IPS-NIHi7 (cell line): ENCODE measurements at regions not wholly inside any gene's neighbourhood (a gene's known extent, or its start where the extent isn't known, plus 50 kb on each side); places are given as distances from the start of the nearest gene placed in this dataset.
A peak's percentile ranks its signal among the peaks of the same experiment; 100 is the strongest.
"Not testable (repeated sequence)": the region's sequence is repeated elsewhere in the genome, so short reads cannot be mapped to it uniquely, and the experiment has no call there.

Experiments used
- DNase-seq: peaks from one replicate; pipeline ENCODE4 v3.0.0; 2012; ENCODE audit warnings: mixed read lengths; ENCODE audit errors: extremely low spot score

DNA sequence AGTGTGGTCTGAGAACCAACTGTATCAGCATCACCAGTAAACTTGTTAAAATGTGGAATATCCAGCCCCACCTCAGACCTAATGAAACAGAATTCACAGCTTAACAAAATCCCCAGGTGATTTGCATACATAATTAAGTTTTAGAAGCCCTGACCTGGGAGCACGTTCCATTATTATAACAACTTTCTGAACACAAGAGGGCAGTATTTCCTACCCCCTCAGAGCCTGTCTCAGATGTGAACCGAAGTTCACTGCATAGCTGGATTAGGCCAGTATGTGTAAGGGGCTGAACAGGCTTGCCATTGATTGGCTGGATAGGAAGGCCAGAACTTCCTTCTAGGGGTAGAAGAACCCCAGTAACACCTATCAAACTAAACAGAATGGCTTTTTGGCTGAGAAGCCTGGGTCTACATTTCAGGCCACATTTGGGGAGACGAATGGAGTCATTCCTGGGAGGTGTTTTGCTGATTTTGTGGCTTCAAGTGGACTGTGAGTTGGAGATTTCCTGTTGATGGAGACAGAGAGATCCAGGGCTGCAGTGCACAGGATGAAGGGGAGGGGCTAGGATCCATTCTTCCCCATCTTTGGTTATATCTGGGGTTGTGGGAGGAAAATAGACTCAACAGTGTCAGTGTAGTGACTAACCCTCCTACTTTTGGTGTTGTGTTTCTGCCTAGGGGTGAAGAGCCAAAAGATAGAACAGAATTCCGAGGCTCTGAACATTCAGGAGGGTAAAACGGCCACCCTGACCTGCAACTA lies 94.7 kb upstream of the OR4E1 start:
- DNase-seq = peak; percentile 71

DNA sequence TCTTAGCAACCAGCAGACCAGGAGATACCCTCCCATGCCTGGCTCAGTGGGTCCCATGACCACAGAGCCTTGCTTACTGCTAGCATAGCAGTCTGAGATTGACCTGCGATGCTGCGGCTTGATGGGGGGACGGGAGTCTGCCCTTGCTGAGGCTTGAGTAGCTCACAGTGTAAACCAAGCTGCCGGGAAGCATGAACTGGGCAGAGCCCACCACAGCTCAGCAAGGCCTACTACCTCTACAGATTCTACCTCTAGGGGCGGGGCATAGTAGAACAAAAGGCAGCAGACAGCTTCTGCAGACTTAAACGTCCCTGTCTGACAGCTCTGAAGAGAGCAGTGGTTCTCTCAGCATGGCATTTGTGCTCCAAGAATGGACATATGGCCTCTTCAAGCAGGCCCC lies 86.7 kb upstream of the OR4E1 start:
- not testable (repeated sequence) for DNase-seq

DNA sequence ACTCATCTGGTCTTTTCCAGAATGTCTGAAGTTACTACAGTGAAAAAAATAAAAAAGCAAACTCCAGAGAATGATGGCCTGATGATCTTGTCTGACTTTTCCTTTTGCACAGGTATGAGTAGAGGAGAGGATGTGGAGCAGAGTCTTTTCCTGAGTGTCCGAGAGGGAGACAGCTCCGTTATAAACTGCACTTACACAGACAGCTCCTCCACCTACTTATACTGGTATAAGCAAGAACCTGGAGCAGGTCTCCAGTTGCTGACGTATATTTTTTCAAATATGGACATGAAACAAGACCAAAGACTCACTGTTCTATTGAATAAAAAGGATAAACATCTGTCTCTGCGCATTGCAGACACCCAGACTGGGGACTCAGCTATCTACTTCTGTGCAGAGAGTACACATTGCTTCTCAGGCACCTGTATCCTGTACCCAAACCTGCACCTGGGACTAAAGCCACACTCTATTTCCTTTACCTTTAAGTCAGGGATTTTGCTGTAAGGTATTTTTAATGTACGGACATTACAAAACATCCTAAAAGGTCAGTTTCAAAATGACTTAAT lies 75.8 kb upstream of the OR4E1 start:
- no peak for DNase-seq

DNA sequence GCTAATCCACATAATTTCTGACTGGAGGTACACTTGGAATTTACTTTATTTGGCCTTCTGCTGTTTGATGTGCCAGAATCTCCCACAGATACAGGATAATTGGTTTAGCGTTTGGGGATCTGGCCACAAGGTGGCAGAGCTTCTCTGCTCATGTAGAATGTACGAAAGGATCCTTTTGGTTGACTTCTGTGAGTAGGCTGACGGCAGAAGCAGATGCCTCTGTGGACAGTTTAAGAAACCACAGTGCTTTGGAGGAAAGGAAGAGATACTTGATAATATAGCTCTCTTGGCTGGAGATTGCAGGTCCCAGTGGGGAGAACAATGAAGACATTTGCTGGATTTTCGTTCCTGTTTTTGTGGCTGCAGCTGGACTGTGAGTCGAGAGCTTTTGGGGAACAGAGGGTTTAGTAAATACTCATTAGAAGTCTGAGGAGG lies 75.3 kb upstream of the OR4E1 start:
- DNase-seq = peak; percentile 70

DNA sequence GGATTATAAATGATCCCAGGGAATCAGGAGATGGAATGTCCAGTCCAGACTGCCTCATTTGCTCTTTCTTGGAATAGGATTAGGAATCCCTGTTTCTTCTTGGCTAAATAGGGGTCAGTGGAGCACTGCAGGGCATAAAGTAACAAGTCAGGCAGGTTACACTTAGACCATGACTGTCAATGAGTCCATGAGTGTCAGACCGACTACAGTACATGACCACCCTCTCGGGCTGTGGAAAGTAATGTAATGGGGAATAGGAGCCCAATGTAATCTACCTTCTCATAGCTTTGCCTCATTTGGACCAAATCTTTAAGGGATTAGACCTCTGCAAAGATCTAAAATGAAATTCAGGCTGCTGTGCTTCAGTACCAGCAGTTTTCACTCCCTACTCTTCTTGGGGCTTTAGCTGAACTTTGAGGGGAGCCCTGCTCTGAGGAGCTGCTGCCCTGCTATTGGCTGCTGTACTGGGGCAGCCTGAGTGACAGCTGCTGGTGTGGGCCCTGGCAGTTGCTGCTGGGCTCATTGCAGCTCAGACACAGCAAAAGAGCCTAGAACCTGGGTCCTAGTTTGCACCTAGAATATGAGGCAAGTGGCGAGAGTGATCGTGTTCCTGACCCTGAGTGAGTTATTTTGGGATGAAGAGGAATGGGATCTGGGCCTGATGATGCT lies 62.2 kb upstream of the OR4E1 start:
- no peak for DNase-seq

DNA sequence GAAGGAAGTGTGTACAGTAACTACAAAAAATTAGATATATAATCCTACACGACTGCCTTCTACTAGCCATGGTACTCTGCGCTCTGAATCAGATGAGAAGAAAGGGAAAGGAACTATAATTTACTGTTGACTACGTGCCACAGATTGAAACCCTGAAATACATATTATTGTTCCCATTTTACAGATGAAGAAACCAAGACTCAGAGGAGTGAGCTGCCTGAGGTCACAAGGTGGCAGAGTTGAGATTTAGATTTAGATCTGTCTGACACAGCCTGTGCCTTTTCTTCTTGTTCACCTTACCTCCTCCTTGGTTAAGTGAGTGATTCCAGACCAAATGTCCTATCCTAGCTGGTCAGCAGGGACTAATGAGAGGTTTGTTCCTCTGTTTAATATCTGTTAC lies 61.6 kb upstream of the OR4E1 start:
- no peak for DNase-seq

DNA sequence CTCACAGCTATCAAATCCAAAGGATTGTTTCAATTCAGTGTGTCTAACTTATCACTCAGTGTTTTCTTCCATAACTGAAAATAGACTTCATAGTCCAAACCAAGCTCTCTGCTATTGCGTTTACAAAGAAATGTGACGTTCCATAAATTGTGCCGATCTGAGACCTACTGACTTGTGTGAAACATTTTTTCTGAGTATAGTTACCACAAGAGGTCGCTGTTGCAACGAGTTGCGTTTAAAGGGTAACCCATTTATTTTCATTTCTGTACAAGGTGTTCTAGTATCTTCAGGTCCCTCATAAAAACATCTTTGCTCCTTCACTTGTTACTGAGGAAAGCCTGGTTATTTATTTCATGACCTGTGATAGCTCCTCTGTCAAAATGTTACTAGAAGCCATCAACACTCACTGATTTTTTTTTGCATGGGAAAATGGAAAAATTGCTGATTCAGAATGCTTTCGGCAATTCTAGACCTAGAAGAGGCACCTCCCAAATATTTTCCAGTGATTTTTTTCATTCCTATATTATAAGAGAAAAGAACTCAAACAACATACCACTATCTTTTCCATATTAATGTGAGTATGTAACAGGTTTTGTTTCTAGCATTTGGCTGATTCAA lies 60.9 kb upstream of the OR4E1 start:
- DNase-seq = peak; percentile 23

DNA sequence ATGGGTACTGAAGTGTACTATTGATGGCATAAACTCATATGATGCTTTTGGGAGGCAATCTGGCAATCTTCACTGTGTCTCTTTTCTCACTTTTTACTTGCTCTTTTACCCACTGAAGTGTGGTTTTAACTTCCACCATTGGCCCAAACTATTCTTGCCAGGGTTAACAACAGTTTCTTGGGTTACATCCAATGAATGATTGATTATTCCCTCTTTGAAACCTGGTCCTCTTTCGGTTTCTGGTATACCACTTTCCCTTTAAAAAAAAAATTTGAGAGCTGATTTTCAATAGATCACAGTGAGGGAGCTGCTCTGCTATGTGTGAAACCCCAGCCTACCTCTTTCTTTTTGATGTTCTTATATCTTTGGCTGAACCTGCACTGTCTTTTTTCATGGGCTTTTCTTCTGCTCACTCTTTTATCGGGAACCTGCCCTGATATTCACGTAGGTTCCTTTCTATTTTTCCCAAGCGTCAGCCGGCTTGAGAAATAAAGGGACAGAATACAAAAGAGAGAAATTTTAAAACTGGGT lies 56.1 kb upstream of the OR4E1 start:
- DNase-seq = no peak

DNA sequence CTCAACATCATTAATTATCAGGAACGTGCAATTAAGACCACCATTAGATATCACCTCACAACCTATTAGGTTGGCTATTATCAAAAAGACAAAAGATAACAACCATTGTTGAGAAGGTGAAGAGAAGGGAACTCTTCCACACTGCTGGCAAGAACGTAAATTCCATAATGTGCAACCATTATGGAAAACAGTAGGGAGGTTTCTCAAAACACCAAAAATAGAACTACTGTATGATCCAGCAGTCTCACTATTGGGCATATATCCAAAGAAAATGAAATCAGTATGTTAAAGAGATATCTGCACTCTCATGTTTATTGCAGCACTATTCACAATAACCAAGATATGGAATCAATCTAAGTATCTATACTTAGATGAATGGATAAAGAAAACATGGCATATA lies 51.6 kb upstream of the OR4E1 start:
- DNase-seq = no peak

DNA sequence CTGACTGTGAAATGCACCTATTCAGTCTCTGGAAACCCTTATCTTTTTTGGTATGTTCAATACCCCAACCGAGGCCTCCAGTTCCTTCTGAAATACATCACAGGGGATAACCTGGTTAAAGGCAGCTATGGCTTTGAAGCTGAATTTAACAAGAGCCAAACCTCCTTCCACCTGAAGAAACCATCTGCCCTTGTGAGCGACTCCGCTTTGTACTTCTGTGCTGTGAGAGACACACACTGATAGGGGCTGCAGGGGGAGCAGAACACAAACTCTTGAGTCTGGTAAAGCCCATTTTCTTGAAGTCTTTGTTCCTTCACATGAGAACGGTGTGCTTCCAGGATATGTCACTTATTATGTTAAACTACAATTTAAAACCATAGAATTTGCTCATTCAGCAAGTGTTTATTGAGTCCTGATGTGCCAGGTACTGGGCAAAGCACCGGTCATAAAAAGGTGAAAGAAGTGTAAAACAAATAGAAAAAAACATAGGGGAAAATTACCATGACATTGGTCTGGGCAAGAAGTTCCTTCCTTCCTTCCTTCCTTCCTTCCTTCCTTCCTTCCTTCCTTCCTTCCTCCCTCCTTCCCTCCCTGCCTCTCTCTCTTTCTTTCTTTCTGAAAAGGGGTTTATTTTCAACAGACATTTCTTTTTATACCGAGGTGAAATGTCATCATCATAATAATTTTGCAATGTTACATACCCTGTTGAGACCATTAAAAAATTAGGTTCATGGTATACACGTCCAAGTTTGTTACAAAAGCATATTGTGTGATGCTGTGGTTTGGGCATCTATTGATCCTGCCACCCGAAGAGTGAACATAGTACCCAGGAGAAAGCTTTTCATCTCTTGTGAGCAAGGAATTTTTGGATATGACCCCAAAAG lies 50.7 kb upstream of the OR4E1 start:
- no peak for DNase-seq

DNA sequence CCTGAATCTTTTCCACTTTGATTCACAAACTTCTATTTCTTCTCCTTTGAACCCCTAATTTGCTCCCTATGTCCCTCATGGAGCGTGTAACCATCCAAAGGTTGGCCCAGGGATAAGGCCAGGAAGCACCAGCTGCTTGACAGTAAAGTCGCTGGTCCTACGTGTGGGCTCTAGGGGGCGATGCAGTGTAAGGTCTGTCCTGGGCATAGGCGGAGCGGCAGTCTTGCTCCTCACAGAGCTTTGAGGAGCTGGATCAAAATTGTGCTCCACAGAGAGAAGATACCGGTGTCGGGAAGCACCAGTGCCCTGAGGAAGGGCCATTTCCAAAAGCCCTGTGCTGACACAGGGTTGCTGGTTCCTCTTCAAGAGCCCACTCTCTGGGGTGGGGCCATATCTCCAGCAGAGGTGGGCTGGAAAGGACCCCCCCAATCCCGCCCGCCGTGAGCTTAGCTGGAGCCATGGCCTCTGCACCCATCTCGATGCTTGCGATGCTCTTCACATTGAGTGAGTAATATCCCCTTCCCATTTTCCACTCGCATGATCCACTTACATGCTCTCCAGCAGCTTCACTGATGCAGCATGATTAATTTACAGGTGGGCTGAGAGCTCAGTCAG lies 49.9 kb upstream of the OR4E1 start:
- DNase-seq = peak; percentile 90
